LNCaP clone FGC (cell line): ENCODE measurements at regions not wholly inside any gene's neighbourhood (a gene's known extent, or its start where the extent isn't known, plus 50 kb on each side); places are given as distances from the start of the nearest gene placed in this dataset.

ENCODE experiments used
- DNase-seq: peaks from one replicate; pipeline ENCODE4 v3.0.0-alpha.2; 2011; ENCODE audit warnings: low read depth
- H3K4me3 ChIP-seq: 2 replicates; pipeline ENCODE4 v1.5.1; 2011; ENCODE audit warnings: mild to moderate bottlenecking, low read depth, low read length, control low read depth
- CTCF ChIP-seq: IDR thresholded peaks from 2 replicates; pipeline ENCODE4 v1.5.1; 2012; ENCODE audit warnings: mild to moderate bottlenecking; ENCODE audit not compliant: control insufficient read depth, insufficient read depth; ENCODE audit errors: extremely low read depth

DNA sequence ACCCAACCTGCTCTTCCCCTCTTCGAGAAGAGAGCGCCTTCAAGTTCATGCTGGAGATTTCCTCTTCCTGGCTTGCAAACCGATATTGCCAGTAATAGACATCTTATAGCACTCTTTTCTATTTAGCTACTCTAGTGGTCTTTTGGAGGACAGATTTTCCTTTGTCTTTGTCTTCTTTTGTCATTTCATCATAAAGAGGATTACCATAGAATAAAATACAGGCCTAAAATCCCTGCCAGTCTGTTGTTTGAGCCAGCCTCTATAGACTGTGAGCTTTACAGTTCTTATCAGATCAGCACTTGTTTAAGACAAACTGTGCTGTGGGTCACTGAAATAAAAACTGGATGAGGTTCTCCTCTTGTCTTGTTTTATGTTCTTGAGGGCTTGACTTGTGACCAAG, 802.8 kb downstream of the NR2F1-AS1 start:
- TF ChIP-seq CTCF: no peak
- H3K4me3 ChIP-seq: no peak overlapping the region
- DNase-seq: no peak

DNA sequence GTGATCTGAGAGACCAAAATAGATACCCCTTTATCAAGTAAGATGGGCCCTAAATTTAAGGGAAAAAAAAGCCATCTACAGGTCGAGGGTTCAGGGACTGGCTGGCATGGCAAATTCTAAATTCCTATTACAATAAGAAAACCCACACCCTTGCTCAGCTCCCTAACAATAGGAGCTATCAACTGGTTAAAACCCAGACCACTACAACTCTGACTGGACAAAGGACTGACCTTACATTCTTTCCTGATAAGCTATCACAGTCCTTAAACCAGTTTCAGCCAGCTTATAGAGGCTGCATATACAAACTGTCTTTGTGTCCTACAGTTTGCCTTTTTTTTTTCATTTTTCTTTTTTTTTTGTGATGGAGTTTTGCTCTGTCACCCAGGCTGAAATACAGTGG, 803.6 kb downstream of the NR2F1-AS1 start:
- DNase-seq: no peak
- no peak for TF ChIP-seq CTCF

GRCh38 chr5:92775711-92776615, 805.1 kb downstream of the NR2F1-AS1 start:
- no peak for TF ChIP-seq CTCF
- DNase-seq: no peak
- no peak overlapping the region for H3K4me3 ChIP-seq

More for the DNA sequence above, 803.6 kb downstream of the NR2F1-AS1 start:
- H3K4me3 ChIP-seq: no peak overlapping the region

DNA sequence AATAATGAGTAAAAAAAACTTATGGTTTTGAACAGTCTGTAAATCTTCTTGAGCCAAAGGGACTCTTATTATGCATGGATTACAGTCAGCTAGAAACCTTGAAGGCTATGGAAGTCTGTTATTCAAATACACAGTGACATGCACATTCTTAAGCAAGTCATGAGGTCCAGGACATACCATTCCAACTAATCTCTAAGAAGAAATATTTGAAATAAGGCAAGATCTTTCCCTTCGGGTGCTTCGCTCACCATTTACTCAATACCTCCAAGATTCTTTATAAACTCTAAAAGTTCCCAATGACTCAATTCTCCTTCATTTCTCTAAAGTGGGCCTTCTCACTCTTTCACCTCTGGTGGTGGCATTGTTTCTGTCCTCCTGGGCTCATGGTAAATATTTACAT, 811.0 kb downstream of the NR2F1-AS1 start:
- no peak for DNase-seq

GRCh38 chr5:92761585-92761984, 819.4 kb downstream of the NR2F1-AS1 start:
- no peak overlapping the region for H3K4me3 ChIP-seq
- DNase-seq: no peak
- no peak for TF ChIP-seq CTCF

More for the DNA sequence above, 811.0 kb downstream of the NR2F1-AS1 start:
- H3K4me3 ChIP-seq: no peak overlapping the region
- TF ChIP-seq CTCF: no peak

GRCh38 chr5:92760550-92760949, 820.5 kb downstream of the NR2F1-AS1 start:
- DNase-seq: no peak
- H3K4me3 ChIP-seq: no peak overlapping the region
- no peak for TF ChIP-seq CTCF
